ENCODE measurements at regions not wholly inside any gene's neighbourhood (a gene's known extent, or its start where the extent isn't known, plus 50 kb on each side); places are given as distances from the start of the nearest gene placed in this dataset.

- TF ChIP-seq CTCF (IDR thresholded peaks at IDR 0.05; ENCODE audit: insufficient read depth, low read depth, low read length) (no peak), EZH2 (IDR thresholded peaks at IDR 0.05; ENCODE audit: insufficient read depth, low read length) (no peak)
Observed at GRCh38 chr13:40863723-40864122, 74.3 kb downstream of the SLC25A15 start.
